GM21423 (cell line): ENCODE measurements at regions not wholly inside any gene's neighbourhood (a gene's known extent, or its start where the extent isn't known, plus 50 kb on each side); places are given as distances from the start of the nearest gene placed in this dataset.

Experiments
- ATAC-seq: cut with Tn5 transposase; IDR thresholded peaks from one replicate; pipeline ENCODE4 v1.9.1; 2021; ENCODE audit warnings: mild to moderate bottlenecking, moderate library complexity; ENCODE audit not compliant: unreplicated experiment

DNA sequence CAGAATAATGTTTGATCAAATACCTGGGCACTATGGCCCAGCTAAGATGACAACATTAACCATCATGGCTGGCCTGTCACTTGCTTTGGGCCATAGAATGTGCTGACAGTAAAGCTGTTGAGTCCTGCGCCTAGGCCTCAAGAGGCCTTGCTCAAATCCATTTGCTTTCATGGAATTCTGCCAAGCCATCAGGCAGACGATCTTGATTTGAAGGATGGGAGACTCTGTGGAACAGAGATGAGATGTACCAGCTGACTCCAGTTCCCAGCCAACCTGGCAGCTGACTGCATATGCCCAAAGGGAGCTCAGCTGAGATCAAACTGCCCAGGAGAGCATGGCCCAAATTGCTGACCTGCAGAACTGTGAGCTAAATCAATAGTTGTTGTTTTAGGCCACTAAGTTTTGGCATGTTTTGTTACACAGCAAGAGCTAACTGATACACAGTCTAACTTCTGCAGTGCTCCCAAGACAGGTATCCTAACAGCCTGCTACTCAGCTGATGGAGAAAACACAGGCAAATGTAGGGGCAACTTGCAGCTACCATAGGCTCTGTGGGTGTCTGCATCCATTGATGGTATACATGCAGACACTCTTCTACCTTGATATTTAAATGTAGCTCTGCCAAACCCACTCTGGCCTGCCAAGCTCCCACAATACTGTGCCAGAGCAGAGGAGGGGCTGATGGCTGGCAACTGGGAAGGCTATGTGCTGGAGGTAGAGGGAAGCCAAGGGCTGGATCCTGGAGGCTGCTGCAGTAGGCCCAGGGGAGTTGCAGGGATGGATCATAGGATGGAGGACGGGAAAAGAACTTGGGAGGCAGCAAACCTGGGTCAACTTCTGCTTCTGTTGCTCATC lies 55.2 kb upstream of the RNF24 start:
- no peak for ATAC-seq

- ATAC-seq: no peak
Measured at GRCh38 chr20:4069751-4070150, 54.4 kb upstream of the RNF24 start.

DNA sequence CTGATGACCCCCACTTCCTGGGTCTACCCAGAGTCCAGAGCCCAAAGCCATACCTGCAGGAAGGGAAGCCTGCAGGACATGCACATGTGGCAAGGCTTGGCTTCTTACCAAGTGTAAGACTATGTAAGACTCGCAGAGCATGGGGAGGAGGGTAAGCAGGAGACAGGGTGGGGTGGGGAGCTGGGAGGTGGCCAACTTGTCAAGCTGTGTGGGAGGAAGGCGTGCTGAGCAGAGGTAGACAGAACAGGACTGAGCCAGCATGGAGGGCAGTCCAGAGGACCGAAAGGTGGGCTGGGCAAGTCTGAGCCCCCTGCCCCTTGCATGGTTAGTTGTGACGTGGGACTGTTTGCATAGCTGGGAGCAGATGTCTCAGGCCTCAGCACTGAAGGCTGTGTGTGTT lies 53.4 kb upstream of the RNF24 start:
- no peak for ATAC-seq

GRCh38 chr20:4067600-4068261 lies 52.4 kb upstream of the RNF24 start:
- no peak for ATAC-seq

GRCh38 chr20:4066551-4066950 lies 51.2 kb upstream of the RNF24 start:
- no peak for ATAC-seq

DNA sequence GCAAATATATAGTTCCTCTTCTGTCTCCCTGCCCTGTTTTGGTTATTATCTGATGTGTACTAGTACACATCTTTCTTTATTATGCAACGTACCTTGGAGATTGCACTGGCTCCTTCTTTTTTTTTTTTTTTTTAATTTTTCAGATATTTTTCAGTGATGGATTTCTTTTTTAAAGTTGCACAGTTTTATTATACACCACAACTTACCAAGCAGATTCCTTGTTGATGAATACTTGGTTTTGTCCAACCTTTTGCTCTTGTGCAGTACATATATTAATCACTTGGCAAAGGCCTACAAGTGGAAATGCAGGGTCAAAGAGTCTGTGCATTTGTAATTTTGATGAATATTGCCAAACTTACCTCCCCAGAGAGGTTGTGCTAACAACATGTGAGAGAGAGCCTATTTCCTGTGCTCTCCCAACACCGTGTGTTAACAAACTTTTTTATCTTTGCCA lies 50.1 kb upstream of the RNF24 start:
- no peak for ATAC-seq
